NCI-H82 treated with DMSO at 0.1 percent for 48 hours (cell line): ENCODE measurements at regions not wholly inside any gene's neighbourhood (a gene's known extent, or its start where the extent isn't known, plus 50 kb on each side); places are given as distances from the start of the nearest gene placed in this dataset.
A peak's percentile ranks its signal among the peaks of the same experiment; 100 is the strongest.

Experiments used
- DNase-seq: peaks from one replicate; lab custom pipeline; 2025; ENCODE audit not compliant: unreplicated experiment; lab: John Stamatoyannopoulos, UW

DNA sequence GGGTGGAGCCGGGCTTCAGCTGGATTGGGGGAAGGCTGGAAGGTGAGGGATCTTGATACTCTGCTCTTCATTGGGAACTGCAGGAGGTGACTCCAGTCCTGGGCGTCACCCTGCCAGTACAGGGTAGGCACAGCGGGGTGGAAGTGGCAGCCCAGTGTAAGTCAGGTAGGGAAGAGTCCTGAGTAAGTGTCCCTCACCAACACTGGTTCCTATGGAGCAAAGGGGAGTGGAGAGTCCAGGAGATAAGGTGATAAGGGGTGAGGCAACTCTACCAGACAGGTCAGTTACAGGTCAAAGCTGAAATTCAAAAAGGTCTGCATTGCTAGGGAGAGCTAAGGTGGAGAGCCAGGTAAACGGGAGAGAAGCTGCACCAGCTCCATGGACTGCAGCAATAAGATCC is 145.6 kb upstream of the NFE2L3 start:
- no peak for DNase-seq

DNA sequence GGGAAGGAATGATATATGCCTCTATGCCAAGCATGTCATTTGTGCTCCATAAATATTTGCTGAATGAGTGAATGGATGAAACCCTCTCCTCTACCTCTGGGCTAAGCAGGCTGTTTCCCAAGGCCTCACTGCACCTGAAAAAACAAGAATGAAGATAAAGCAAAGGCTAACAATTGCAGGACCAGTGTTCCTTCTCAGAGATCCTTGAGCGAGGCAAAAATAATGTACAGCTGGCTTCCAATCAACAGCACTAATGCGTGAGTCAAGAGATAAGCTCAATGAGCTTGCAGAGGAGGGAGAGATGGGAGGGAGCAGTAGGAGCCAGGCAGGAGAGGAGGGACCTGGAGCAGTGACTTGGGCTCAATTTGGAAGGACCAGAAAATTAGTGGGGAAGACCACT is 144.5 kb upstream of the NFE2L3 start:
- no peak for DNase-seq

DNA sequence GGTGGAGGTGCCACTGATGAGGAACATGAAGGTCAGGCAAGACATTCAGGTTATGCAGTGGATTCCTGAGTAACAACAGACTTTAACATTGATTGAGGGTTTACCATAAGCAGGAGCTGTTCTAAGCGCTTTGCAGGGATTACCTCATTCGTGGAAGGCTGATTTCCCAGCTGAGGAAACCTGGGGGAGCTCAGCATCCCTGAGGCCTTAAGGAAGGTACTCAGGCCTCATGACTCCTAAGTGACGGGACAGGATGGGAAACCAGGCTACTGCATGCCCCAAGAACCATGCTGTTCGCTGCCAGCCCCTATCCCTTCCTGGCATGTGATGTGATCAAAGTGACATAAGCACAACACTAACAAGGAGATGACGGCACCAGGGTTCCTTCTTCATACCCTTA is 143.6 kb upstream of the NFE2L3 start:
- DNase-seq = peak; percentile 32

GRCh38 chr7:26011039-26011696 is 140.8 kb upstream of the NFE2L3 start:
- no peak for DNase-seq

DNA sequence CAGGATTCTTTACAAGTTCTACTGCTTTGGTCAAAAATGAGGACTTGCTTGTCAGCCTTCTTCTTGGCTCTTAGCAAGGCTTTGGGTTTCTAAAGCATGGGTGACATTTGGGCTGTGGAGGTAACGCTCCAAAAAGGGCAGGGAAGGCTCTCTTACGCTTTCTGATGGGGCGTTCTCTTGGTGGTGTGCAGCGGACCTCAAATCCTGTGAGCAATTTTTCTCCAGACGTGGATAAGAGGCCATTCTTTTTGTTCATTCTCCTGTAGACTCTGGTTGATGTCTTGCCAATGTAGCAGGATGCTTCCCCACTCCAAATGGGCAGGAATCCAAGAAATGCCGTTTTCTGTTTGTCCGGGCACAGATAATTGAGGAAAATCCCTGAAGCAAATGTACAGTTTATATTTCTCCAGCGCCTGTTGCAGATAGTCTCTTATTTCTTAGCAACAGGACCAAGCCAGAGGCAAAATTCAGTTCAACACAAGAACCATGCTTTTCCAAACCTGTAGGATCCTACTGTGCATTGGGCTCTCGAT is 138.4 kb upstream of the NFE2L3 start:
- DNase-seq = no peak

DNA sequence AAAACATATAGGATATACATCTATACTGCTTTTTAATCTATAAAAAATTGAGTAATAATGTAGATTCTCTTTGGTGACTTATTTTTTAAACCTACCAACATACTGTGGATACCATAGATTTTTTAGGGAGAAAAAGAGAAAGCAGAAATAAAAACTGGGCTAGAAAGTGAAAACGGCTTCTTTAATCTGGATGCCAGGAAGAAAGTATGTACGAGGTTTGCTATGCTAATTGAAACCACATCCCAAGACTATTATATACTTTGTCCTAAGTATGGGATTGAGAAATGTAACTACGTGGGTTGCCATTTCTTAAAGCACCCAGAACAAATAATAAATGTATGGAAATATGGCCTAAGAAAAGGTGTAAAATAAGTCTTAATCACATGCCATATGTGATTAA is 129.0 kb upstream of the NFE2L3 start:
- DNase-seq = no peak

- DNase-seq = no peak
Observed at GRCh38 chr7:26029911-26030310, 122.1 kb upstream of the NFE2L3 start.

GRCh38 chr7:26034391-26034790 is 117.6 kb upstream of the NFE2L3 start:
- DNase-seq = no peak

GRCh38 chr7:26035552-26035951 is 116.4 kb upstream of the NFE2L3 start:
- DNase-seq = no peak

GRCh38 chr7:26036092-26036491 is 115.9 kb upstream of the NFE2L3 start:
- no peak for DNase-seq

DNA sequence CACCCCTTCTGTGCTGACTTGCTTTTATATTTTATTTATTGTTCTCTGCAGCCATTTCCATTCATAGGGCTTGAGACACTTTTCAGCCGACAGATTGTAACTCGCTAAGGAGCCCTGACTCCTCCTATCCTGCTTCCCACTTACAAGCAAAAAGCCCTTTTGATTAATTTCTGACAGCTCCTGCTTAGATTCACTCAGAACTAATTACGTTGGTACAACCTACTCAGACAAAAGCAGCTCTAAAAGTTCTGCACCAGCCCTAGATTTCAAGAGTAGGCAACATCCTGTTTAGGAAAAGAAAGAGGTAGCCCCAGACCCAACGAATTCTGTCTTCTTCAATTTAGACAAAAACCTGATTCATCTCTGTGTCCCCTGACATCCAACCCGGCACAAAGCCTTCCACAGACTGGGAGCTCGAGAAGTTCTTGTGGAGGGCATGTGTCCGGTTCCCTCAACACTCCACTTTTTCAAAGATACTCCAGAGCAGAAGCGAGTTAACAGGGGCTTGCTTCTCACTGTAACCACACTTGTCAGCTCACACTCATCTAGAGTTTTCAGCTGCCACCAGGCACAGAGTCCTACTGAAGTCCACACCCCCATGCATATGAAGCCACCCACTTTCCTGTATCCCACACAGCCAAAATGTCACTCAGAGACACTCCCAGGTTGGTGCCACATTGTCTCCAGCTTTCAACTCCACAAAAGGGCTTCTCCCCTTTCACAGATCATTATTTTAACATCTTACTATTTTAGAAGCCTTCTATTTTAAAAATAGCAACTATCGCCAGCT is 113.6 kb upstream of the NFE2L3 start:
- no peak for DNase-seq

GRCh38 chr7:26040085-26040484 is 111.9 kb upstream of the NFE2L3 start:
- DNase-seq = no peak

GRCh38 chr7:26042237-26042636 is 109.8 kb upstream of the NFE2L3 start:
- DNase-seq = no peak

DNA sequence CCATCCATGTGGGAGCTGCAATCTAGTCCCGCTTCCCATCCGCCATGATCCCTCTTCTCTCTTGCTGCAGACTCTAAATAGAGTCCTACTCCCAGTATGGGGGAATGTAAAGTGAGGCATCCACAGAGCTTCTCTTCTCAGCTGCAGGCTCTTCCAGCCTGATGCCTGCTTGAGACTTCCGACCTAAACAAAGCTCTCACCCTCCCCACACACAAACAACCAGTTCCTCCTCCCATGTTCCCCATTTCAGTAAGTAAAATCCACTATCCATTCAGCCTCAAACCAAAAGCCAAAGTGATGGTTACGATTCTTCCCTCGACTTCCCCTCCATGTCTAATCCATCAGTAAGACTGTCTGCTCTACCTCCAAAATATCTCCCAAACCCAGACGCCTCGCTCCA is 108.2 kb upstream of the NFE2L3 start:
- no peak for DNase-seq

DNA sequence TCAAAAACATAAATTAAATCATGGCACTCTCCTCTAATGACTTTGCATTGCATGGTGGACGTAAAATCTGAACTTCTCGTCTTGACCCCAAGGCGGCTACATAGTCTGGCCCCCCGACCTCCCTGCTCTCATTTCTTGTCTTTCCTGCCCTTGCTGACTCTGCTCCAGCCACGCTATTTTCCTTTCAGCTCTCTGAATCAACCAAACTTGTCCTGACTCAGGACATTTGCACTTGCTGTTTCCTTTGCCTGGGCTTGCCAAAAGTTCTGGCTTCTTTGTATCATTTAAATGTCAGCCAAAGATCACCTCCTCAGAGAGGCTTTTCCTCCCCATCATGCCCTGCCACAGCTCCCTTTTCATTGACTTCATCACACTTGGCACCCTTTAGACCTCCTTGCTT is 107.7 kb upstream of the NFE2L3 start:
- no peak for DNase-seq

GRCh38 chr7:26046150-26046549 is 105.8 kb upstream of the NFE2L3 start:
- DNase-seq = no peak

DNA sequence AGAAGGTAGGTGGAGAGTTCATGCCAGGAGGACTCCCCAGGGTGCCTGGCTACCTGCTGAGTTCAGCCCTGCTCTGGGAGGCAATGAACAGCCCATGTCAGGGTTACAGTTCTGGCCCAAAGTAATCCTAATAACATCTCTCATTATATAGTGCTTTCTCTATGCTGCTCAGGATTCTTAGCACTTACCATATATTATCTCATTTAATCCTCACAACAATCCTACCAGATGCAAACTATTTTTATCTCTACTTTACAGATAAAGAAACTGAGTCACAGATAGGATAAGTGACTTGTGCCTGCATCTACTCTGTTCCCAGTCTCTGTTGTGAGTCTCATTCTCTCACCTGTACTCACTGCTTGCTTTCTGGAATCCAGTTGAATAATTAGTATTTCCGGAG is 105.1 kb upstream of the NFE2L3 start:
- DNase-seq = no peak

GRCh38 chr7:26048663-26049062 is 103.3 kb upstream of the NFE2L3 start:
- DNase-seq = no peak

- no peak for DNase-seq
Observed at GRCh38 chr7:26049081-26049480, 102.9 kb upstream of the NFE2L3 start.

- no peak for DNase-seq
Observed at GRCh38 chr7:26051021-26051420, 101.0 kb upstream of the NFE2L3 start.

DNA sequence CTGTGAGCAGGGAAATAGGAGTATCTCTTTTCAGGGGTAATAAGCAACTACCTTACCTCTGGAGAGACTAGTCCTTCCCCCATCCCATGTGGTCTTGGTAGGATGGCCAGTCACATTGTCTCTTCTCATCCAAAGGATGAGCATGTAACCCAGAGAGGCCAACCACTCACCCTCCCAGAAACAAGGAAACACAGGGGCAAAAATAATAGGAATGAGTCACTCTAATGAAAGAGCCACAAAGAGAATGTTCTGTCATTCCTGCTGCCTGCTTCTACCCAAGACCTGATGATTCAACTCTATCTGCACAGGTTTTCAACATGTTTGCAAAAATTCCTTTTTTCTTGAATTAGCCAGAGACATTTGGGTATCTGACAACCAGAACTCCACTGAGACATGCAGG is 99.3 kb upstream of the NFE2L3 start:
- DNase-seq = no peak

DNA sequence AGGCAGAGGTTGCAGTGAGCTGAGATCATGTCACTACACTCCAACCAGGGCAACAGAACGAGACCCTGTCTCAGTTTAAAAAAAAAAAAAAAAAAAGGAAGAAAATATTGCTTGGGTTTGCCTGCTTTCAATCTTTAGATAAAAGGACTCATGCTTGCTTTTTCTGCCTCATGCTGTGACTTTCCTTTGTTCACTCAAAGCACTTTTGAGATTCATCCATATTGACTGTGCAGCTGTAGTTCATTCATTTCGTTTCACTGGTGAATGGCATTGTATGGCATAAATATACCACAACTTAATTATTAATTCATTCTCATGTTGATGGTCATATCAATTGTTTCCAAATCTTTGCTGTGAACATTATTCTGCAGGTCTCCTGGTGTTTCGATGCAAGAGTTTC is 97.6 kb upstream of the NFE2L3 start:
- DNase-seq = no peak

DNA sequence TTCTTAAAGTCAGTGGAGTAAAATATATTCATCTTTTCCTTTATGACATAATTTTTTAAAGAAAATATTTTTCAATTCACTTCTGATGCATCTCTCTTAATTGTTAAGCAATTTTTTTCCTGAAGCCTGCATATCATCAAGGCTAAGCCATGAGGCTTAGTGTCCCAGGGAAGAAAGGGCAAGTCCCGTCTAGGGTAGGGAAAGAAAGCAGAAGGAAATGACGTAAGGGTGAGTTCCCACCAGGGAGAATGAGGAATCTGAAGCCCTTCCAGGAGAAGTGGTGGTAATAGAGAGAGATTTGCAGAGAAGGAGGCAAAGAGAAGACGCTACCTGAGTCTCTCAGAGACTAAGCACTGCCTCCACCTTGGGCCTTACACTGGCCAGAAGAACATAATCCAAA is 96.8 kb upstream of the NFE2L3 start:
- no peak for DNase-seq
